ENCODE measurements at regions not wholly inside any gene's neighbourhood (a gene's known extent, or its start where the extent isn't known, plus 50 kb on each side); places are given as distances from the start of the nearest gene placed in this dataset.
"Not testable (repeated sequence)": the region's sequence is repeated elsewhere in the genome, so short reads cannot be mapped to it uniquely, and the experiment has no call there.

DNA sequence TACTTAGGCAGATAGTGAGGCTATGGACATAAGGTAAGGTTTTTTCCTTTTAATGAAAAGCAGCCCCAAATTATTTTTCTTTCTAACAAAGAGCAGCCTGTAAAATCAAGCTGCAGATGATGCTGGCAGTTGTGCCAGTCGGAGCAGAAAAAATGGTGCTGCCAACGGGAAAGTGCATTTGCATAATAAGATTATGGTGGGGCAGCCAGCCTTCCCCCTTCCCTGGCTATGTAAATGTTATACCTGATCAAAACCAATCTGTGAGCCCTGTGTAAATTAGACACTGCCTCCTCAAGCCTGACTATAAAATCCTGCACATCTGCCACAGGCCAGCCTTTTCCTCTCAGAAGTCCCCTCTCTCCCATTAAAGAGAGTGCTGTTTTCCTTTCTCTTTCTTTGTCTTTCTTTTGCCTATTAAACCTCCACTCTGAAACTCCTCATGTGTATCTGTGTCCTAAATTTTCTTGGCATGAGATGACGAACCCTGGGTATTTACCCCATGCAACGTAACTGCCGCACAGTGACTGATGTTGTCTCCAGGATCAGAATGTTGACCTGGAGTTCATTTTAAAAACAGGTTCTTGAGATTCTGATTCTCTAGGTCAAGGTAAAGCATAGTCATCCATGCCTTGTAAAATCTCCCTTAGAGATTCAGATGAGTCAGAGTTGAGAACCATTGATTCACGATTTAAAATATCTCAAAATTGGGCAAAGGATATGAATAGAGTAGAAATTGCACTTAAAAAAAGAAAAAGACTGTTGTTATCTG, 167.3 kb upstream of the C1GALT1 start:
- TF ChIP-seq CTCF (IDR thresholded peaks at IDR 0.05; ENCODE audit: insufficient read depth, missing control alignments), result no peak
- no peak for FAIRE-seq
- no peak for DNase-seq (ENCODE audit: insufficient read length, low spot score)

DNA sequence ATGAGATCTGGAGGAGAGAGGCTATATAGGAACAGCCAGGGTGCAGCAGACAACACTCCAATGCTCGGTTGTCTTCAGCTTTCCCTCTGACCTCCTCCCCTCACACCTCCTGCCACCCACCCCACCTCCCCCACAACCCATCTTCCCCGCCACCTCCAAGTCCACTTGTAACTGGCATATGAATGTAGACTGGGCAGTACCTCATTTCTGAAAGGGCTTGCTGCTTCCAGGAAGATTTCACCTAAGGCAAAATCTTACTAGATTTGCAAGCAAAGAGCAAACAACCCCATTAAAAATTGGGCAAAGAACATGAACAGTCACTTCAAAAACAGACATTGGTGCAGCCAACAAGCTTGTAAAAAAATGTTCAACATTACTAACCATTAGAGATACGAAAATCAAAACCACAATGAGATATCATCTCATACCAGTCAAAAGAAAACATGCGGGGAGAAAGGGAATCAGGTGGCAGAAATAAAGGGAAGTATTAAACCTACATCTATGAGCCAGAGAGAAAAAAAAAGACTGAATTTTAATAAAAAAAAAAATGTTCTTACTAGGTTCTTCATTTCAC, 164.6 kb upstream of the C1GALT1 start:
- no peak for TF ChIP-seq CTCF (IDR thresholded peaks at IDR 0.05; ENCODE audit: insufficient read depth, missing control alignments)
- DNase-seq (ENCODE audit: insufficient read length, low spot score) (no peak), FAIRE-seq (no peak)

- DNase-seq (ENCODE audit: insufficient read length, low spot score), result no peak
- no peak for FAIRE-seq
- no peak for TF ChIP-seq CTCF (IDR thresholded peaks at IDR 0.05; ENCODE audit: insufficient read depth, missing control alignments)
Observed at GRCh38 chr7:7018290-7018689, 164.1 kb upstream of the C1GALT1 start.

DNA sequence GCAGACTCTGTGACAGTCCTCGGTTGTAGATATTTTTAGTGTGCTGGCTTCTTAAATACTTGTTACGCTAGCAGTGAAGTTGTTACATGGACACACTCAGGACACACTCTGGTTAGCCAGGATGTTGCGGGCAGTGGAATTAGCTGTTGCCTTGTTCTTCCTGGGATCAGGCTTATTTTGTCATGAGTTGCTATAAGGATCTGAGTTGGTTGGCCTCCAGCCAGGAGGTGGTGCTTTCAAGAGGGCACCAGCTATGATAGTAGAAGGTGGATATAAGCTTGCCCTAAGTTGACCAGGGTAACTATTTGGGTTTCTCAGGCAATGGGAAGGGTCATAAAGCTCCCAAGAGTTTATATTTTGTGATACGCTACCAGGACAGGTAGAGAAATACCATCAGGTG, 150.1 kb upstream of the C1GALT1 start:
- FAIRE-seq (no peak), DNase-seq (ENCODE audit: insufficient read length, low spot score) (no peak)
- no peak for TF ChIP-seq CTCF (IDR thresholded peaks at IDR 0.05; ENCODE audit: insufficient read depth, missing control alignments)

GRCh38 chr7:7035851-7036250, 146.5 kb upstream of the C1GALT1 start:
- TF ChIP-seq CTCF (IDR thresholded peaks at IDR 0.05; ENCODE audit: insufficient read depth, missing control alignments), result no peak
- DNase-seq (ENCODE audit: insufficient read length, low spot score) (no peak), FAIRE-seq (no peak)

- not testable (repeated sequence) for DNase-seq (ENCODE audit: insufficient read length, low spot score); FAIRE-seq
Observed at GRCh38 chr7:7042286-7042893, 140.0 kb upstream of the C1GALT1 start.

DNA sequence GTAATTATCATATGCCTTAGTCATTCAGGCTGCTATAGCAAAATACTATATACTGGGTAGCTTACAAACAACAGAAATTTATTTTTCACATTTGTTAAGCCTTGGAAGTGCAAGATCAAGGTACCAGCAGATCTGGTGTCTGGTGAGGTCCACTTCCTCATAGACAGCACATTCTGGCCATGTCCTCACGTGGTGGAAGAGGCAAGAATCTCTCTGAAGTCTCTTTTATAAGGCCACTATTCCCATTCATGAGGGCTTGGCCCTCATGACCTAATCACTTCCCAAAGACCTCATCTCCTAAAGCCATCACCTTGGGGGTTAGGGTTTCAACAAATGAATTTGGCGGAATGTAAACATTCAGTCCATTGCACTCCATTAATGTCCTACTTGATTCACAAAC, 137.5 kb upstream of the C1GALT1 start:
- no peak for FAIRE-seq
- TF ChIP-seq CTCF (IDR thresholded peaks at IDR 0.05; ENCODE audit: insufficient read depth, missing control alignments), result no peak
- no peak for DNase-seq (ENCODE audit: insufficient read length, low spot score)
